Chondrocyte (in vitro differentiated cells): ENCODE measurements at regions not wholly inside any gene's neighbourhood (a gene's known extent, or its start where the extent isn't known, plus 50 kb on each side); places are given as distances from the start of the nearest gene placed in this dataset.

Source experiments
- DNase-seq: peaks from one replicate; pipeline ENCODE4 v3.0.0; 2021; ENCODE audit warnings: mixed read lengths, low spot score
- H3K27ac Mint-ChIP-seq: one replicate; pipeline ENCODE4 v1.8.0; 2021; ENCODE audit warnings: mild to moderate bottlenecking, moderate library complexity, mixed read lengths; ENCODE audit not compliant: unreplicated experiment
- H3K27me3 Mint-ChIP-seq: 2 replicates; pipeline ENCODE4 v1.8.0; 2021; ENCODE audit warnings: low read depth, mixed read lengths
- H3K36me3 Mint-ChIP-seq: 2 replicates; pipeline ENCODE4 v1.8.0; 2021; ENCODE audit warnings: low read depth, mixed read lengths
- H3K4me1 Mint-ChIP-seq: 2 replicates; pipeline ENCODE4 v1.8.0; 2021; ENCODE audit warnings: low read depth, mild to moderate bottlenecking, mixed read lengths
- H3K4me3 Mint-ChIP-seq: one replicate; pipeline ENCODE4 v1.8.0; 2021; ENCODE audit warnings: mild to moderate bottlenecking, moderate library complexity, mixed read lengths; ENCODE audit not compliant: unreplicated experiment
- H3K9me3 Mint-ChIP-seq: 2 replicates; pipeline ENCODE4 v1.8.0; 2021; ENCODE audit warnings: low read depth, mixed read lengths
- TF ChIP-seq, protein P1 (sequence below): fragments of 200-600 bp; sonication (generic); IDR thresholded peaks from 2 replicates; pipeline ENCODE4 v1.5.0; 2021; ENCODE audit warnings: antibody characterized with exemption, mild to moderate bottlenecking, moderate library complexity

DNA sequence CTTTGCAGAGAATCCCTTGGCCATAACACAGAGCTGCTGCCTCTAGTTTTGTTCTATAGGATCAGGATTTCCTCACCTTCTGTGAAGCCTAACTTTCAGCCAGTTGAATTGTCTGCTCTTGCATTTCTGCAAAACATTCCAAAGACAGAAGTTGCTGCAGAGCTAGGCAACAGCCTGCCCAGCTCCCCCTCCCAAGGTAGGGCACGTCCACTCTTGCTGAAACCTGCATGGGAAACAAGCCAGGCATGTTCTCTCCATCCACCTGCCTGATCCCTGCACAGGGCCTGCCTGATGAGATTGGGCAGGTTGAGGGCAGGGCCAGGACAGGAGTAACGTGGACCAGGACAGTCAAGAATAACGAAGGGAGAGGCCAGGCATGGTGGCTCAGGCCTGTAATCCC lies 58.9 kb upstream of the NAA20 start:
- H3K27ac Mint-ChIP-seq: no peak overlapping the region
- H3K36me3 Mint-ChIP-seq: peaks cover 14% of the 10 kb centered on the region
- H3K27me3 Mint-ChIP-seq: no peaks in the 10 kb centered on the region
- H3K9me3 Mint-ChIP-seq: no peaks in the 10 kb centered on the region
- no peak for DNase-seq
- H3K4me3 Mint-ChIP-seq: no peak overlapping the region
- TF ChIP-seq, protein P1, sequence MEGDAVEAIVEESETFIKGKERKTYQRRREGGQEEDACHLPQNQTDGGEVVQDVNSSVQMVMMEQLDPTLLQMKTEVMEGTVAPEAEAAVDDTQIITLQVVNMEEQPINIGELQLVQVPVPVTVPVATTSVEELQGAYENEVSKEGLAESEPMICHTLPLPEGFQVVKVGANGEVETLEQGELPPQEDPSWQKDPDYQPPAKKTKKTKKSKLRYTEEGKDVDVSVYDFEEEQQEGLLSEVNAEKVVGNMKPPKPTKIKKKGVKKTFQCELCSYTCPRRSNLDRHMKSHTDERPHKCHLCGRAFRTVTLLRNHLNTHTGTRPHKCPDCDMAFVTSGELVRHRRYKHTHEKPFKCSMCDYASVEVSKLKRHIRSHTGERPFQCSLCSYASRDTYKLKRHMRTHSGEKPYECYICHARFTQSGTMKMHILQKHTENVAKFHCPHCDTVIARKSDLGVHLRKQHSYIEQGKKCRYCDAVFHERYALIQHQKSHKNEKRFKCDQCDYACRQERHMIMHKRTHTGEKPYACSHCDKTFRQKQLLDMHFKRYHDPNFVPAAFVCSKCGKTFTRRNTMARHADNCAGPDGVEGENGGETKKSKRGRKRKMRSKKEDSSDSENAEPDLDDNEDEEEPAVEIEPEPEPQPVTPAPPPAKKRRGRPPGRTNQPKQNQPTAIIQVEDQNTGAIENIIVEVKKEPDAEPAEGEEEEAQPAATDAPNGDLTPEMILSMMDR: no peak
- no peaks in the 10 kb centered on the region for H3K4me1 Mint-ChIP-seq

DNA sequence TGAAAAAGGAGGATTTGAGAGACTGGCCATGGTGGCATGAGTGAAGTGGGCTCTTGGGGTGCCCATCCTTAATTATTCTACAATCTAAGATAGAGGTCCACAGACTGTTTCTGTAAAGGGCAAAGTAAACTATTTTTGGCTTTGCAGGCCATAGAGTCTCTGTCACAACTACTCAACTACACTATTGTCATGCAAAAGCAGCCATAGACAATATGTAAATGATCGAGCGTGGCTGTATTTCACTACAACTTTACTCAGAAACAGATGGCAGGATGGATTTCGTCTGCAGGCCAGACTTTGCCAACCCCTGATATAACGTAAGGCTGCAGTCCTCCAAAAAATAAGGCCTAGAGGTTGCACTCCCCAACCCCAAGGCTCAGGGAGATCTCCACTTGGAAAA lies 58.2 kb upstream of the NAA20 start:
- H3K4me3 Mint-ChIP-seq: no peak overlapping the region
- H3K27me3 Mint-ChIP-seq: no peaks in the 10 kb centered on the region
- no peak for DNase-seq
- H3K9me3 Mint-ChIP-seq: no peaks in the 10 kb centered on the region
- H3K36me3 Mint-ChIP-seq: peaks cover 14% of the 10 kb centered on the region
- H3K27ac Mint-ChIP-seq: no peak overlapping the region
- H3K4me1 Mint-ChIP-seq: no peaks in the 10 kb centered on the region
- TF ChIP-seq, protein P1: no peak

DNA sequence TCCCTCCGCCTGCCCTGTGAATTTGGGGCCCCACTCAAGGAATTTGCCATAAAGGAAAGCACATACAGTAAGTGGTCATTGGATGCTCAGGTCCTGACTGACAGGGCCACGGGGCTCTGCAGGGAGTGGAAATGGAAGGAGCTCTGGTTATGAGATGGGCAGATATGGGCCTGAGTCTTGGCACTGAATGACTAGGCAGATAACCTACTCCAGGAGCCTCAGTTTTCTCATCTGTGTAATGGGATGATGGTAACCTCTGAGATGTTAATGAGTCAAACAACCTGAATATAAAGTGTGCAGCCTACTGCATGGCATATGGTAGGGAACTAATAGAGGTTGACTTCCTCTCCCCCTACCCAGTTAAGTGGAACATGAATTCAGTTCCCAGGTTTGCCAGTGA lies 56.4 kb upstream of the NAA20 start:
- no peak for DNase-seq
- TF ChIP-seq, protein P1: no peak
- Mint-ChIP-seq H3K9me3 (no peaks in the 10 kb centered on the region), H3K27ac (no peak overlapping the region), H3K4me3 (no peak overlapping the region), H3K36me3 (peaks cover 16% of the 10 kb centered on the region), H3K4me1 (peaks cover 5% of the 10 kb centered on the region), H3K27me3 (no peaks in the 10 kb centered on the region)

DNA sequence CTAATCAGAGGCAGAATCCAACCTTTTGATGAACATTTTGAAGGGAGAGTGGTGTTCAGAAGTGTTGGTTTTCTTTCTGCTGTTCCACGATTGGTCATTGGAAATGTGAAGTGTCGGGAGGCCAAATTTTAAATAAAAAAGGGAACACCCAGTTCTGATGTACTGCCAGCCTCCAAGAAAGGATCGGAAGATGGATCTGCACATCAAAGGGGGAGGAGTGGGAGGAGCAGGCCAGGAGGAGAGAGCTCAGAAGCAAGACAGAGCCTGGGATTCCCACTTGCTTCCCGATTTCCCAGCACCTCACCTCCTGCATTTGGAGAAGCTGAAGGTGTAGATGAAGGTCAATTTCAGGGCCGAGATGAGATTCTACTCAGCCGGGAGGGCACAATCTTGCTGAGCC lies 55.9 kb upstream of the NAA20 start:
- H3K27me3 Mint-ChIP-seq: no peaks in the 10 kb centered on the region
- no peak for DNase-seq
- no peaks in the 10 kb centered on the region for H3K9me3 Mint-ChIP-seq
- H3K4me3 Mint-ChIP-seq: no peak overlapping the region
- H3K4me1 Mint-ChIP-seq: peaks cover 5% of the 10 kb centered on the region
- TF ChIP-seq, protein P1: no peak
- H3K27ac Mint-ChIP-seq: no peak overlapping the region
- peaks cover 16% of the 10 kb centered on the region for H3K36me3 Mint-ChIP-seq

DNA sequence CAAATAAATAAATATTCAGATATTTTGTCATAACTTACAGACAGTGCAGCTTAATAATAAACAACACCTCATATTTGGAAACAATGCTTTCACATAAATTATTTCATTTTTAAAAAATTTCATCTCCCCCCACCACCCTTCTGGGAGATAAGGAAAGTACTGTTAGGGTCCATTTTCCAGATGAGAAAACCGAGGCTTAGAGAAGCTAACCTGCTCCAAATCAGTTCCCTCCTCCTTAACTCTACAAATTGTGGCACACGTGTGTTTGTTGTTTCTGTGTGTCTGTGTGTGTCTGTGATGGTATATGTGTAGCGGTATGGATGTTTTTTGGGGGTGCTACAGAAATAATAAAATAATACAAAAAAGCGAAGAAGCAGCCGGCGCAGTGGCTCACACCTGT lies 54.2 kb upstream of the NAA20 start:
- no peak for DNase-seq
- no peaks in the 10 kb centered on the region for H3K9me3 Mint-ChIP-seq
- no peak overlapping the region for H3K4me3 Mint-ChIP-seq
- TF ChIP-seq, protein P1: no peak
- H3K27me3 Mint-ChIP-seq: no peaks in the 10 kb centered on the region
- H3K27ac Mint-ChIP-seq: no peak overlapping the region
- peaks cover 5% of the 10 kb centered on the region for H3K4me1 Mint-ChIP-seq
- H3K36me3 Mint-ChIP-seq: peaks cover 16% of the 10 kb centered on the region
